ENCODE measurements at regions not wholly inside any gene's neighbourhood (a gene's known extent, or its start where the extent isn't known, plus 50 kb on each side); places are given as distances from the start of the nearest gene placed in this dataset.

DNA sequence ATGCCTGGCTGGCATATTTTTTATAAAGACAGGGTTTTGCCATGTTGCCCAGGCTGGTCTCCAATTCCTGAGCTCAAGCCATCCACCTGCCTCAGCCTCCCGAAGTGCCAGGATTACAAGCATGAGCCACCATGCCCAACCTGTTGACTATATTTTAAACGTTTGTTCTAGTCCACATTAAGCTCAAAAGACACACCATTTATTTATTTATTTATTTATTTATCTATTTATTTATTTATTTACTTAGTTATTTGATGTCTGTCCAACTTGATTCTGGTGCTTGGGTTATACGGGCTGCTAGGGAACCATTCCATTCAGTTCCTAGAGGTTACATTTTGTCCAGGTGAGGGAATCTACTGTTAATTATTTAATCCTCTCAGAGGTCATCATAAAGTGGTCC, 98.1 kb upstream of the ADGRL4 start:
- CTCF ChIA-PET, result no interaction called here
- H3K27me3 ChIP-seq (ENCODE audit: insufficient read depth, low read length, poor library complexity, severe bottlenecking), result no peaks in the 10 kb centered on the region
- no peak overlapping the region for H3K27ac Mint-ChIP-seq
- peaks cover 0 to 27% (median 10%) of the 10 kb centered on the region in 5 donors for H3K9me3 Mint-ChIP-seq
- no peaks in the 10 kb centered on the region for H3K27me3 Mint-ChIP-seq
- H3K4me1 Mint-ChIP-seq, result no peaks in the 10 kb centered on the region
- H3K9me3 ChIP-seq (ENCODE audit: low read length), result no peaks in the 10 kb centered on the region
- no peak for DNase-seq
- no peaks in the 10 kb centered on the region for H3K36me3 ChIP-seq (ENCODE audit: insufficient read depth, low read length)
- no peak overlapping the region for H3K27ac ChIP-seq (ENCODE audit: low read depth, low read length)
- H3K36me3 Mint-ChIP-seq, result no peaks in the 10 kb centered on the region
- H3K4me3 Mint-ChIP-seq, result no peak overlapping the region
- POLR2A ChIA-PET, result no interaction called here
- H3K4me1 ChIP-seq (ENCODE audit: insufficient read depth, low read length), result no peaks in the 10 kb centered on the region
- H3K4me3 ChIP-seq (ENCODE audit: low read length), result no peak overlapping the region

DNA sequence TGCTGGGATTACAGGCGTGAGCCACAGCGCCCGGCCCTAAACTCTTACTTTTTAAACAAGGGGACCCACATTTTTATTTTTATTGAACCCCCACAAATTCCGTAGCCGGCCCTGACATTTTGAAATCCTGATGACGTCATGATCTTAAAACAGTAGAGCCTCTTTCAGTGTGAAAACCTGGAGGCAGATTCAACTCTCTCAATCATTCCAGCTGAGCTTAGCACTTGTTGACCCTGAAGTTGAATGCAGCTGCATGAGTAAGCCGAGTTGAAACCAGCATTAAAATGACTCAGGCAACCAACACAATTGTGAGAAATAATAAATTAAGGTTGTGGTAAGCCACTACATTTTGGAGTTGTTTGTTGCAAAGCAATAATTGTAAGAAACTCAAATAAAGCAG, 93.9 kb upstream of the ADGRL4 start:
- Mint-ChIP-seq H3K4me1 (no peaks in the 10 kb centered on the region), H3K4me3 (no peak overlapping the region), H3K9me3 (peaks cover 0 to 21% (median 5%) of the 10 kb centered on the region in 5 donors), H3K36me3 (peaks cover 0 to 2% (median 0%) of the 10 kb centered on the region in 3 donors), H3K27ac (no peak overlapping the region), H3K27me3 (no peaks in the 10 kb centered on the region)
- Histone ChIP-seq H3K27ac (ENCODE audit: low read depth, low read length) (no peak overlapping the region), H3K4me3 (ENCODE audit: low read length) (no peak overlapping the region), H3K9me3 (ENCODE audit: low read length) (no peaks in the 10 kb centered on the region), H3K27me3 (ENCODE audit: insufficient read depth, low read length, poor library complexity, severe bottlenecking) (no peaks in the 10 kb centered on the region), H3K4me1 (ENCODE audit: insufficient read depth, low read length) (no peaks in the 10 kb centered on the region), H3K36me3 (ENCODE audit: insufficient read depth, low read length) (no peaks in the 10 kb centered on the region)
- POLR2A ChIA-PET, result no interaction called here
- DNase-seq, result no peak
- CTCF ChIA-PET, result no interaction called here

DNA sequence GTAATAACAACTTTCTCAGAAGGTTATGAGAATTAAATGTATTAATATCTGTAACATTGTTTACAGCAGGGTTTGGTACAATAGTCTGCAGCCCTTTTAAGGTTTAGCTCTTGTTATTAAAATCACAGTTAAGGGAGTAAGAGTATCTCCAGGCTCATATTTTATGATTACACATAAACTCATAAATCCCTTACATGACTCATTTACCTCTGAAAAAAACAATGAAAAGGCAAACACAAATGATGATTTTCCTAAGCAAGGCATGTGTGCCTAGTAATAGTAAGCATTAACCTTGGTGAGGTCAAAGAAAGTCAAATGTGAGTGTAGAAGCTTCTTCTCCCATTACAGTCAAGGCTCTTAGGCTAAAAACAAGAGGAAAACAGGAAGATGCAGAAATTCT, 84.5 kb upstream of the ADGRL4 start:
- H3K4me1 Mint-ChIP-seq, result no peaks in the 10 kb centered on the region
- Histone ChIP-seq H3K9me3 (ENCODE audit: low read length) (no peaks in the 10 kb centered on the region), H3K4me1 (ENCODE audit: insufficient read depth, low read length) (no peaks in the 10 kb centered on the region), H3K27ac (ENCODE audit: low read depth, low read length) (no peak overlapping the region), H3K4me3 (ENCODE audit: low read length) (no peak overlapping the region), H3K27me3 (ENCODE audit: insufficient read depth, low read length, poor library complexity, severe bottlenecking) (no peaks in the 10 kb centered on the region), H3K36me3 (ENCODE audit: insufficient read depth, low read length) (no peaks in the 10 kb centered on the region)
- H3K27ac Mint-ChIP-seq, result no peak overlapping the region
- peaks cover 0 to 24% (median 2%) of the 10 kb centered on the region in 5 donors for H3K9me3 Mint-ChIP-seq
- no peaks in the 10 kb centered on the region for H3K27me3 Mint-ChIP-seq
- no peaks in the 10 kb centered on the region for H3K36me3 Mint-ChIP-seq
- ChIA-PET POLR2A (no interaction called here), CTCF (no interaction called here)
- DNase-seq, result no peak
- H3K4me3 Mint-ChIP-seq, result no peak overlapping the region

DNA sequence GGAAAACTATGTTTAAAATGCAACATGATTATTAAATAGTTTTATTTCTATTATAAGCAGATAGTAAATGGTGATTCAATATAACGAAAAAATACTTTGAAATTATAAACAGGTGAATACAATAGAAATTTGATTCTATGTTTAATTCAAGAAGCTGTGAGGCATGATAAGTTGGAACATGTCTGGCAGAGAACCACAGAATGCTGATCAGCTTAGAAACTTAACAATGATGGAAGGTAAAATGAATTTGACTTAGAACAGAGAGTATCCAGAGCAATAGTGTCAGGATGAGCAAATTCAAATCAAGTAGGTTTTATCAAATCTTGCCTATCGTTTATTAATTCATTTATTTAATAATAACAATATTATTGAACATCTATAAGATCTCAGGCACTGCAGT, 83.4 kb upstream of the ADGRL4 start:
- Histone ChIP-seq H3K4me3 (ENCODE audit: low read length) (no peak overlapping the region), H3K4me1 (ENCODE audit: insufficient read depth, low read length) (no peaks in the 10 kb centered on the region), H3K27me3 (ENCODE audit: insufficient read depth, low read length, poor library complexity, severe bottlenecking) (no peaks in the 10 kb centered on the region), H3K36me3 (ENCODE audit: insufficient read depth, low read length) (no peaks in the 10 kb centered on the region), H3K27ac (ENCODE audit: low read depth, low read length) (no peak overlapping the region), H3K9me3 (ENCODE audit: low read length) (no peaks in the 10 kb centered on the region)
- H3K27me3 Mint-ChIP-seq, result no peaks in the 10 kb centered on the region
- no peak overlapping the region for H3K27ac Mint-ChIP-seq
- POLR2A ChIA-PET, result no interaction called here
- no peak overlapping the region for H3K4me3 Mint-ChIP-seq
- no peak for DNase-seq
- H3K9me3 Mint-ChIP-seq, result peaks cover 0 to 30% (median 3%) of the 10 kb centered on the region in 5 donors
- CTCF ChIA-PET, result no interaction called here
- H3K4me1 Mint-ChIP-seq, result no peaks in the 10 kb centered on the region
- no peaks in the 10 kb centered on the region for H3K36me3 Mint-ChIP-seq

DNA sequence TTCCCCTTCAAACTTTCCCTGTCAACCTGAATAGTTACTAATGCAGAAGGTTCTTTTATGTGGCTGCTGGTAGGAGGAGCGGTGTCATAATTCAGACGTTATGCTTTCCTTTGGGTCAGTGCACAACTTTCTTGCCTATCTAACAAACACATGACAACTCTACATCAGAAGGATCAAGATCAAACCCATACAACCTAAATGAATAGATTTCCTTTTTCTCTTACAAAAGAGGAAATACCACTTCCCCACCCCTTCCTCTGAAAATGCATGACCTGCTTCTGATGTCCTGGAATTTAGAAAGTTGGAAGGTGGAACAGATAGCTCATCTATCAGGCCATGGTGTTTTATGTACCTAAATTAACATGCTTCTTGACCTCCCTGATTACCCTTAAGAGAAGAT, 75.7 kb upstream of the ADGRL4 start:
- Mint-ChIP-seq H3K27ac (no peak overlapping the region), H3K27me3 (no peaks in the 10 kb centered on the region), H3K4me3 (no peak overlapping the region), H3K9me3 (peaks cover 2 to 17% (median 6%) of the 10 kb centered on the region in 5 donors), H3K36me3 (no peaks in the 10 kb centered on the region), H3K4me1 (no peaks in the 10 kb centered on the region)
- no peak overlapping the region for H3K4me3 ChIP-seq (ENCODE audit: low read length)
- ChIA-PET CTCF (no interaction called here), POLR2A (no interaction called here)
- H3K9me3 ChIP-seq (ENCODE audit: low read length), result no peaks in the 10 kb centered on the region
- H3K36me3 ChIP-seq (ENCODE audit: insufficient read depth, low read length), result no peaks in the 10 kb centered on the region
- H3K4me1 ChIP-seq (ENCODE audit: insufficient read depth, low read length), result no peaks in the 10 kb centered on the region
- H3K27me3 ChIP-seq (ENCODE audit: insufficient read depth, low read length, poor library complexity, severe bottlenecking), result no peaks in the 10 kb centered on the region
- DNase-seq, result no peak
- H3K27ac ChIP-seq (ENCODE audit: low read depth, low read length), result no peak overlapping the region

DNA sequence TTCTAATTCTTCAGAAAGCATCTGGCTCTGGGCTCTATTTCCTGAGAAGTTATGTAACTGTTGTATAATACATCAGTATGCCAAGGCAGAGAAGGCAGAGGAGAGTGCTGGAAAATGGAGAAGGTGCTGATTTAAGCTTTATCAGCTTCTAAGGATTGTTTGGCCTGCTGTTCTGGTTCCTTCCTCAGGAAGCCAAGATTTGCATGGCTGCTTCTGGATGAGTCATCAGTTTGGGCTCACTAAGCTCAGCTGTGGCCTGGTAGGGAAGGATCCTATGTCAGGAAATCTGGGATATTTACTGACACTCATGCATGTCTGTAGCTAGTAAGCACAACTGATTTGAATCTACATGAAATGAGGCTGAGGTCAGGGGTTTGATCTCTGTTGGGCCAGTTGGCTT, 73.2 kb upstream of the ADGRL4 start:
- Mint-ChIP-seq H3K36me3 (no peaks in the 10 kb centered on the region), H3K4me3 (no peak overlapping the region), H3K27me3 (no peaks in the 10 kb centered on the region), H3K4me1 (no peaks in the 10 kb centered on the region), H3K9me3 (peaks cover 2 to 7% (median 6%) of the 10 kb centered on the region in 5 donors), H3K27ac (peak overlapping the region in 1 of 8 donors; percentile 64)
- Histone ChIP-seq H3K27me3 (ENCODE audit: insufficient read depth, low read length, poor library complexity, severe bottlenecking) (no peaks in the 10 kb centered on the region), H3K9me3 (ENCODE audit: low read length) (no peaks in the 10 kb centered on the region), H3K36me3 (ENCODE audit: insufficient read depth, low read length) (no peaks in the 10 kb centered on the region), H3K27ac (ENCODE audit: low read depth, low read length) (no peak overlapping the region), H3K4me3 (ENCODE audit: low read length) (no peak overlapping the region), H3K4me1 (ENCODE audit: insufficient read depth, low read length) (no peaks in the 10 kb centered on the region)
- ChIA-PET POLR2A (no interaction called here), CTCF (no interaction called here)
- DNase-seq, result no peak

DNA sequence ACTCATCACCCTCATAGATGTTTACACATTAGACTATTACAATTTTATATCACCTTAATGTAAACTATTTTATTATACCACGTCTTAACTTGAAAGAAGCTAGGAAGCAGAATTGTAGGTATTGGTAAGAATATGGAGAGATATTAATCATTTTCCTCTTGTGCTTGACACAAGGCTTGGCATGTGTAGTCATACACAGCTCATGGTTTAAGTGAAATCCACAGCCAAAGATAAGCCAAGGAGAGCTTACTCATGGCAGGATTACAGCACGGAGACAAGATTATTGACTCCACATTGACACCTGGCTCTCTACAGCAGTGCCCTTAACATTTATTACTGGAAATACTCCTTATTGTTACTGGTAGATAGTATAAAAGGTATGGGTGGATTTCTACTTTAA, 68.4 kb upstream of the ADGRL4 start:
- Mint-ChIP-seq H3K27ac (no peak overlapping the region), H3K27me3 (no peaks in the 10 kb centered on the region), H3K9me3 (peaks cover 0 to 11% (median 2%) of the 10 kb centered on the region in 5 donors), H3K4me1 (no peaks in the 10 kb centered on the region), H3K4me3 (no peak overlapping the region), H3K36me3 (no peaks in the 10 kb centered on the region)
- Histone ChIP-seq H3K27ac (ENCODE audit: low read depth, low read length) (no peak overlapping the region), H3K27me3 (ENCODE audit: insufficient read depth, low read length, poor library complexity, severe bottlenecking) (no peaks in the 10 kb centered on the region), H3K4me3 (ENCODE audit: low read length) (no peak overlapping the region), H3K36me3 (ENCODE audit: insufficient read depth, low read length) (no peaks in the 10 kb centered on the region), H3K4me1 (ENCODE audit: insufficient read depth, low read length) (no peaks in the 10 kb centered on the region), H3K9me3 (ENCODE audit: low read length) (no peaks in the 10 kb centered on the region)
- ChIA-PET CTCF (no interaction called here), POLR2A (no interaction called here)
- DNase-seq, result no peak

DNA sequence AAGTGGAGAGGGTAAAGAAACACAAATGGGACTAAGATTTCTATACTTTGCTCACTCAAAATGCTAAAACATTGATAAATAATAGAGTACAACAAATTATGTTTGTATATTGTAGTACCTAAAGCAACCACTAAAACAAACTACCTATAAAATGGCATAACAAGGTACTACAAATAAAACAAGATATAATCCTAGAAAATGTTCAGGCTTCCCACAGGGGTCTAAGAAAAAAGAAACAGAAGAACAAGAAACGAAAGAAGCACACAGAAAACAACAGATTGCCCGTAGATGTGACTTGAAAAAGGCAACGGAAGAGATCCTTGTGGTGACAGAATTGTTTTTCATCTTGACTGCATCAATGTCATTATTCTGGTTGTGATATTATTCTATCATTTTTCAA, 63.3 kb upstream of the ADGRL4 start:
- no peaks in the 10 kb centered on the region for H3K36me3 ChIP-seq (ENCODE audit: insufficient read depth, low read length)
- no peaks in the 10 kb centered on the region for H3K27me3 Mint-ChIP-seq
- no peaks in the 10 kb centered on the region for H3K36me3 Mint-ChIP-seq
- DNase-seq, result no peak
- no peaks in the 10 kb centered on the region for H3K4me1 Mint-ChIP-seq
- H3K27ac Mint-ChIP-seq, result no peak overlapping the region
- H3K4me3 ChIP-seq (ENCODE audit: low read length), result no peak overlapping the region
- H3K9me3 Mint-ChIP-seq, result peaks cover 0 to 28% (median 0%) of the 10 kb centered on the region in 5 donors
- H3K4me3 Mint-ChIP-seq, result no peak overlapping the region
- no peaks in the 10 kb centered on the region for H3K27me3 ChIP-seq (ENCODE audit: insufficient read depth, low read length, poor library complexity, severe bottlenecking)
- no peak overlapping the region for H3K27ac ChIP-seq (ENCODE audit: low read depth, low read length)
- no peaks in the 10 kb centered on the region for H3K9me3 ChIP-seq (ENCODE audit: low read length)
- ChIA-PET CTCF (no interaction called here), POLR2A (no interaction called here)
- H3K4me1 ChIP-seq (ENCODE audit: insufficient read depth, low read length), result no peaks in the 10 kb centered on the region

DNA sequence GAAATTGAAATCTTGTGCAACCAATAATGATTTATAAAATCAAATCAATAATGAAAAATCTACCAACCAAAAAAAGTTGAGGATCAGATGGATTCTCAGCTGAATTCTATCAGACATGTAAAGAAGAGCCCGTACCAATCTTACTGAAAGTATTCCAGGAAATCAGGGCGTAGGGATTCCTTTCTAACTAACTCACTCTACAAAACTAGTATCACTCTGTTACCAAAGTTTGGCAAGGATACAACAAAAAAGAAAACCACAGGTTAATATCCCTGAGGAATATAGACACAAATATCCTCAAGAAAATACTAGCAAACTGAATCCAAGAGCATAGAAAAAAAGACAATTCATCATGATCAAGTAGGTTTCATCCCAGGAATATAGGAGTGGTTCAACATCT, 52.8 kb upstream of the ADGRL4 start:
- Histone ChIP-seq H3K27me3 (ENCODE audit: insufficient read depth, low read length, poor library complexity, severe bottlenecking) (no peaks in the 10 kb centered on the region), H3K9me3 (ENCODE audit: low read length) (no peaks in the 10 kb centered on the region), H3K27ac (ENCODE audit: low read depth, low read length) (no peak overlapping the region), H3K4me1 (ENCODE audit: insufficient read depth, low read length) (no peaks in the 10 kb centered on the region), H3K4me3 (ENCODE audit: low read length) (no peak overlapping the region), H3K36me3 (ENCODE audit: insufficient read depth, low read length) (no peaks in the 10 kb centered on the region)
- ChIA-PET POLR2A (no interaction called here), CTCF (no interaction called here)
- Mint-ChIP-seq H3K27me3 (no peaks in the 10 kb centered on the region), H3K4me1 (no peaks in the 10 kb centered on the region), H3K4me3 (no peak overlapping the region), H3K9me3 (peaks cover 6 to 16% (median 14%) of the 10 kb centered on the region in 5 donors), H3K36me3 (no peaks in the 10 kb centered on the region), H3K27ac (no peak overlapping the region)
- no peak for DNase-seq
